GM19238 (cell line): ENCODE measurements at regions not wholly inside any gene's neighbourhood (a gene's known extent, or its start where the extent isn't known, plus 50 kb on each side); places are given as distances from the start of the nearest gene placed in this dataset.
"Not testable (repeated sequence)": the region's sequence is repeated elsewhere in the genome, so short reads cannot be mapped to it uniquely, and the experiment has no call there.

ENCODE experiments used
- DNase-seq: peaks from one replicate; pipeline ENCODE4 v3.0.0; 2011; ENCODE audit warnings: low spot score; ENCODE audit not compliant: insufficient read length

GRCh38 chr14:76699209-76699938 is 61.9 kb upstream of the VASH1 start:
- no peak for DNase-seq

GRCh38 chr14:76699939-76700590 is 61.2 kb upstream of the VASH1 start:
- DNase-seq, result no peak

- DNase-seq, result no peak
These were observed 59.8 kb upstream of the VASH1 start for GRCh38 chr14:76701436-76701835.

GRCh38 chr14:76701981-76702380 is 59.3 kb upstream of the VASH1 start:
- DNase-seq, result no peak

GRCh38 chr14:76705214-76705613 is 56.1 kb upstream of the VASH1 start:
- no peak for DNase-seq

DNA sequence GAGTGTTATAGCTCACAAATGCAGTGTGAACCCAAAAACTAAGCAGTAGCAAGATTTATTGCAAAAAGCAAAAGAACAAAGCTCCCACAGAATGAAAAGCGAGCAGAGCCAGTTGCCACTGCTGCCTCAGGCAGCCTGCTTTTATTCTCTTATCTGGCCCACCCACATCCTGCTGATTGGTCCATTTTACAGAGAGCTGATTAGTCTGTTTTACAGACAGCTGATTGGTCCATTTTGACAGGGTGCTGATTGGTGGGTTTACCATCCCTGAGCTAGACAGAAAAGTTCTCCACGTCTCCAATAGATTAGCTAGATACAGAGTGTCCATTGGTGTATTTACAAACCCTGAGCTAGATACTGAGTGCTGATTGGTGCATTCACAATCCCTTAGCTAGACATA is 55.1 kb upstream of the VASH1 start:
- not testable (repeated sequence) for DNase-seq

DNA sequence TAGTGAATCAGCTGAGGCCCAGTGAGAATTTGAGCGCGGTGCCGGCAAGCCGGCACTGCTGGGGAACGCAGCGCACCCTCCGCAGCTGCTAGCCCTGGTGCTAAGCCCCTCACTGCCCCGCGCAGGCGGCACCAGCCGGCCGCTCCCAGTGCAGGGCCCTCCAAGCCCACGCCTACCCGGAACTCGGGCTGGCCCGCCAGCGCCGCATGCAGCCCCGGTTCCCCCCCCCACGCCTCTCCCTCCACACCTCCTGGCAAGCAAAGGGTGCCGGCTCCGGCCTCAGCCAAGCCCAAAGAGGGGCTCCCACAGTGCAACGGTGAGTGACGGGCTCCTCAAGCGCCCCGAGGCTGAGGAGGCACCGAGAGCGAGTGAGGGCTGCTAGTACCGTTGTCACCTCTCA is 54.5 kb upstream of the VASH1 start:
- no peak for DNase-seq

DNA sequence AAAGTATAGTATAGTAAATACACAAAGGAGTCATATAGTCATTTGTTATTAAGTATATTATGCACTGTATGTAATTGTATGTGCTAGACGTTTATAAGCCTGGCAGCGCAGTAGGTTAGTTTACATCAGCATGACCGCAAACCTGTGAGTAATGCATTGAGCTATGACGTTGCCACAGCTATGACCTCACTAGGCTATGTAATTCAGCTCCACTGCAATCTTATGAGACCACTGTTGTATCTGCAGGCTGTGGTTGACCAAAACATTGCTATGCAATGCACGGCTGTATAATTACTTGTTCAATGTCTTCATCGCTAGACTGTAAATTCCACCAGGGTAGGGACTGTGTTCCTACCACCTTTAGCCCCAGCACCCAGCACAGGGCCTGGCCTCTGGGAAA is 53.2 kb upstream of the VASH1 start:
- no peak for DNase-seq

GRCh38 chr14:76708771-76709170 is 52.5 kb upstream of the VASH1 start:
- no peak for DNase-seq

- no peak for DNase-seq
These were observed 50.9 kb upstream of the VASH1 start for GRCh38 chr14:76710056-76711010.
